Left ventricle myocardium inferior (tissue), 1 donor: ENCODE measurements at regions not wholly inside any gene's neighbourhood (a gene's known extent, or its start where the extent isn't known, plus 50 kb on each side); places are given as distances from the start of the nearest gene placed in this dataset.

Experiments
- DNase-seq: peaks from one replicate; pipeline ENCODE4 v3.0.0-alpha.2; 2020
- H3K27ac ChIP-seq: fragments of 200-600 bp; replicated peaks from 2 replicates; pipeline ENCODE4 v1.8.0; 2021
- H3K27me3 ChIP-seq: fragments of 200-600 bp; 2 replicates; pipeline ENCODE4 v1.8.0; 2021; ENCODE audit warnings: low read depth
- H3K36me3 ChIP-seq: fragments of 200-600 bp; 2 replicates; pipeline ENCODE4 v1.8.0; 2021
- H3K4me1 ChIP-seq: fragments of 200-600 bp; 2 replicates; pipeline ENCODE4 v1.8.0; 2021
- H3K4me3 ChIP-seq: fragments of 200-600 bp; 2 replicates; pipeline ENCODE4 v1.8.0; 2021; ENCODE audit warnings: mild to moderate bottlenecking, moderate library complexity
- H3K9me3 ChIP-seq: fragments of 200-600 bp; replicated peaks from 2 replicates; pipeline ENCODE4 v1.8.0; 2021
- CTCF ChIP-seq: fragments of 200-600 bp; IDR thresholded peaks from 2 replicates; pipeline ENCODE4 v1.8.0; 2021; ENCODE audit warnings: antibody characterized with exemption, mild to moderate bottlenecking, borderline replicate concordance
- intact Hi-C: fragments of 100-400 bp; cut with micrococcal nuclease; formaldehyde crosslinking; loops from one replicate; pipeline ENCODE4 v1.11.0; 2022
- donor health status: DM: no; HTN: yes; CAD: no; lungs with severe emphysema.

- Histone ChIP-seq H3K36me3 (no peaks in the 10 kb centered on the region), H3K27ac (no peak overlapping the region), H3K9me3 (no peaks in the 10 kb centered on the region), H3K4me1 (no peaks in the 10 kb centered on the region), H3K4me3 (no peak overlapping the region), H3K27me3 (peaks cover 6% of the 10 kb centered on the region)
- TF ChIP-seq CTCF: no peak
- intact Hi-C loops: no loop called here
- no peak for DNase-seq
Measured at GRCh38 chr2:19846567-19846966, 55.2 kb downstream of the TTC32 start.

GRCh38 chr2:19846030-19846429, 55.8 kb downstream of the TTC32 start:
- Histone ChIP-seq H3K36me3 (no peaks in the 10 kb centered on the region), H3K4me1 (no peaks in the 10 kb centered on the region), H3K27ac (no peak overlapping the region), H3K27me3 (peaks cover 9% of the 10 kb centered on the region), H3K4me3 (no peak overlapping the region), H3K9me3 (no peaks in the 10 kb centered on the region)
- intact Hi-C loops: no loop called here
- no peak for DNase-seq
- TF ChIP-seq CTCF: no peak

- intact Hi-C loops: no loop called here
- no peak for TF ChIP-seq CTCF
- H3K27me3 ChIP-seq: peaks cover 15% of the 10 kb centered on the region
- no peaks in the 10 kb centered on the region for H3K36me3 ChIP-seq
- no peak for DNase-seq
- no peaks in the 10 kb centered on the region for H3K4me1 ChIP-seq
- H3K4me3 ChIP-seq: no peak overlapping the region
- H3K9me3 ChIP-seq: no peaks in the 10 kb centered on the region
- no peak overlapping the region for H3K27ac ChIP-seq
Measured at GRCh38 chr2:19845323-19845920, 56.4 kb downstream of the TTC32 start.

- H3K27me3 ChIP-seq: peaks cover 17% of the 10 kb centered on the region
- no peak for TF ChIP-seq CTCF
- H3K27ac ChIP-seq: no peak overlapping the region
- intact Hi-C loops: no loop called here
- H3K36me3 ChIP-seq: no peaks in the 10 kb centered on the region
- no peak for DNase-seq
- no peak overlapping the region for H3K4me3 ChIP-seq
- no peaks in the 10 kb centered on the region for H3K4me1 ChIP-seq
- no peaks in the 10 kb centered on the region for H3K9me3 ChIP-seq
Measured at GRCh38 chr2:19844750-19845149, 57.0 kb downstream of the TTC32 start.

- H3K4me1 ChIP-seq: no peaks in the 10 kb centered on the region
- H3K27ac ChIP-seq: no peak overlapping the region
- no peaks in the 10 kb centered on the region for H3K36me3 ChIP-seq
- H3K27me3 ChIP-seq: peaks cover 17% of the 10 kb centered on the region
- intact Hi-C loops: no loop called here
- TF ChIP-seq CTCF: no peak
- no peak overlapping the region for H3K4me3 ChIP-seq
- H3K9me3 ChIP-seq: no peaks in the 10 kb centered on the region
- DNase-seq: no peak
Measured at GRCh38 chr2:19843992-19844515, 57.7 kb downstream of the TTC32 start.
